Fibroblast of lung (primary cell): ENCODE measurements at regions not wholly inside any gene's neighbourhood (a gene's known extent, or its start where the extent isn't known, plus 50 kb on each side); places are given as distances from the start of the nearest gene placed in this dataset.

Experiments
- CTCF ChIP-seq, 2 donors: IDR thresholded peaks in 1 of 2; conservative IDR thresholded peaks in 1 of 2; 1 replicate in 1 of 2; 2 replicates in 1 of 2; pipeline ENCODE4 v1.5.1; 2011 to 2012; ENCODE audit warnings: low read length in 2 of 2, control low read depth in 1 of 2, inconsistent platforms in 1 of 2, low read depth in 1 of 2, mild to moderate bottlenecking in 1 of 2
- EZH2 ChIP-seq: IDR thresholded peaks from 2 replicates; pipeline ENCODE4 v1.5.1; 2012; ENCODE audit warnings: low read length, control low read depth, mild to moderate bottlenecking; ENCODE audit errors: missing control alignments

- no peak for TF ChIP-seq CTCF (conservative IDR thresholded peaks at IDR 0.05 in 1 of 2, IDR thresholded peaks at IDR 0.05 in 1 of 2; ENCODE audit: low read depth in 1 of 2, low read length in 2 of 2)
- no peak for TF ChIP-seq EZH2
These were observed 192.2 kb upstream of the AKR1E2 start for GRCh38 chr10:4633776-4634175.
